Glutamatergic neuron (in vitro differentiated cells): ENCODE measurements at regions not wholly inside any gene's neighbourhood (a gene's known extent, or its start where the extent isn't known, plus 50 kb on each side); places are given as distances from the start of the nearest gene placed in this dataset.
A peak's percentile ranks its signal among the peaks of the same experiment; 100 is the strongest.

Experiments
- DNase-seq: peaks from one replicate; pipeline ENCODE4 v3.0.0; 2022
- H3K27ac Mint-ChIP-seq: one replicate; pipeline ENCODE4 v1.8.0; 2020; ENCODE audit warnings: mild to moderate bottlenecking, mixed read lengths, inconsistent platforms; ENCODE audit not compliant: unreplicated experiment
- H3K27me3 Mint-ChIP-seq: one replicate; pipeline ENCODE4 v1.8.0; 2020; ENCODE audit warnings: mild to moderate bottlenecking, moderate library complexity, mixed read lengths, inconsistent platforms; ENCODE audit not compliant: unreplicated experiment
- H3K36me3 Mint-ChIP-seq: one replicate; pipeline ENCODE4 v1.8.0; 2020; ENCODE audit warnings: mild to moderate bottlenecking, mixed read lengths, inconsistent platforms; ENCODE audit not compliant: unreplicated experiment
- H3K4me1 Mint-ChIP-seq: one replicate; pipeline ENCODE4 v1.8.0; 2020; ENCODE audit warnings: mild to moderate bottlenecking, low read depth, mixed read lengths, inconsistent platforms; ENCODE audit not compliant: unreplicated experiment
- H3K4me3 Mint-ChIP-seq: one replicate; pipeline ENCODE4 v1.8.0; 2020; ENCODE audit warnings: mild to moderate bottlenecking, mixed read lengths, inconsistent platforms; ENCODE audit not compliant: unreplicated experiment
- H3K9me3 Mint-ChIP-seq: one replicate; pipeline ENCODE4 v1.8.0; 2020; ENCODE audit warnings: mild to moderate bottlenecking, moderate library complexity, mixed read lengths, inconsistent platforms; ENCODE audit not compliant: unreplicated experiment
- CTCF ChIP-seq: fragments of 200-600 bp; sonication (generic); IDR thresholded peaks from one replicate; pipeline ENCODE4 v1.5.0; 2021; ENCODE audit not compliant: partially characterized antibody, unreplicated experiment

- Mint-ChIP-seq H3K9me3 (peaks cover 4% of the 10 kb centered on the region), H3K27me3 (peaks cover 7% of the 10 kb centered on the region), H3K4me3 (no peak overlapping the region), H3K36me3 (peaks cover 20% of the 10 kb centered on the region), H3K27ac (no peak overlapping the region), H3K4me1 (peaks cover 3% of the 10 kb centered on the region)
- DNase-seq: no peak
- no peak for TF ChIP-seq CTCF
Observed at GRCh38 chr22:27259433-27259832, 542.1 kb downstream of the MN1 start.

GRCh38 chr22:27260087-27260698, 541.4 kb downstream of the MN1 start:
- peaks cover 3% of the 10 kb centered on the region for H3K4me1 Mint-ChIP-seq
- peak; percentile 59 for DNase-seq
- H3K4me3 Mint-ChIP-seq: no peak overlapping the region

GRCh38 chr22:27262361-27262760, 539.2 kb downstream of the MN1 start:
- peaks cover 7% of the 10 kb centered on the region for H3K27me3 Mint-ChIP-seq
- TF ChIP-seq CTCF: no peak
- peaks cover 10% of the 10 kb centered on the region for H3K36me3 Mint-ChIP-seq
- H3K27ac Mint-ChIP-seq: no peak overlapping the region
- peaks cover 4% of the 10 kb centered on the region for H3K9me3 Mint-ChIP-seq
- H3K4me1 Mint-ChIP-seq: peaks cover 3% of the 10 kb centered on the region
- H3K4me3 Mint-ChIP-seq: no peak overlapping the region
- DNase-seq: no peak

More at GRCh38 chr22:27260087-27260698, 541.4 kb downstream of the MN1 start:
- no peak overlapping the region for H3K27ac Mint-ChIP-seq
- peaks cover 7% of the 10 kb centered on the region for H3K27me3 Mint-ChIP-seq
- TF ChIP-seq CTCF: no peak
- H3K36me3 Mint-ChIP-seq: peaks cover 20% of the 10 kb centered on the region
- H3K9me3 Mint-ChIP-seq: peaks cover 4% of the 10 kb centered on the region

GRCh38 chr22:27264184-27264583, 537.4 kb downstream of the MN1 start:
- Mint-ChIP-seq H3K4me1 (peaks cover 3% of the 10 kb centered on the region), H3K27ac (no peak overlapping the region), H3K36me3 (peaks cover 10% of the 10 kb centered on the region), H3K9me3 (peaks cover 6% of the 10 kb centered on the region), H3K4me3 (no peak overlapping the region), H3K27me3 (peaks cover 4% of the 10 kb centered on the region)
- no peak for DNase-seq
- no peak for TF ChIP-seq CTCF

GRCh38 chr22:27267145-27267544, 534.4 kb downstream of the MN1 start:
- DNase-seq: no peak
- H3K4me3 Mint-ChIP-seq: no peak overlapping the region
- peaks cover 10% of the 10 kb centered on the region for H3K36me3 Mint-ChIP-seq
- H3K27ac Mint-ChIP-seq: no peak overlapping the region
- H3K9me3 Mint-ChIP-seq: peaks cover 7% of the 10 kb centered on the region
- no peak for TF ChIP-seq CTCF
- H3K27me3 Mint-ChIP-seq: peaks cover 9% of the 10 kb centered on the region
- H3K4me1 Mint-ChIP-seq: no peaks in the 10 kb centered on the region
